GM18868 (cell line): ENCODE measurements at regions not wholly inside any gene's neighbourhood (a gene's known extent, or its start where the extent isn't known, plus 50 kb on each side); places are given as distances from the start of the nearest gene placed in this dataset.

ENCODE experiments used
- ATAC-seq: cut with Tn5 transposase; IDR thresholded peaks from one replicate; pipeline ENCODE4 v1.9.1; 2021; ENCODE audit warnings: mild to moderate bottlenecking, moderate library complexity; ENCODE audit not compliant: unreplicated experiment

DNA sequence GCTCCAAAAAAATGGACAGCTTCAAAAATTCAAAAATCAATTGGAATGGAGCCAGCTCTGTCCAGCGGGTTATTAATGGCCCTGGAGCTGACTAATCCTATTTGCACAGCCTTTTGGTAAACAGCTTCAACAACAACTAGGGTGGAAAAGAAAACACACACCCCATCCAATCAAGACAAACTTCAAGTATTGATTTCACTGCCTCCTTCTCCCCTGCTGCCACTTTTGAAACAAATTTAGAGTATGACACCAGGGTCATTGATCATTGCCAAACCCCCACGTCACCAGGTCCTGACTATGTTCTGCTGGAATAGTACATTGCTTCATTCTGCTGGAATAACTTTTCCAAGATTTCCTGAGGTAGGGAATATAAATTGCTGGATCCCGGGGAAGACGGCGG is 56.8 kb upstream of the GTF3A start:
- no peak for ATAC-seq

DNA sequence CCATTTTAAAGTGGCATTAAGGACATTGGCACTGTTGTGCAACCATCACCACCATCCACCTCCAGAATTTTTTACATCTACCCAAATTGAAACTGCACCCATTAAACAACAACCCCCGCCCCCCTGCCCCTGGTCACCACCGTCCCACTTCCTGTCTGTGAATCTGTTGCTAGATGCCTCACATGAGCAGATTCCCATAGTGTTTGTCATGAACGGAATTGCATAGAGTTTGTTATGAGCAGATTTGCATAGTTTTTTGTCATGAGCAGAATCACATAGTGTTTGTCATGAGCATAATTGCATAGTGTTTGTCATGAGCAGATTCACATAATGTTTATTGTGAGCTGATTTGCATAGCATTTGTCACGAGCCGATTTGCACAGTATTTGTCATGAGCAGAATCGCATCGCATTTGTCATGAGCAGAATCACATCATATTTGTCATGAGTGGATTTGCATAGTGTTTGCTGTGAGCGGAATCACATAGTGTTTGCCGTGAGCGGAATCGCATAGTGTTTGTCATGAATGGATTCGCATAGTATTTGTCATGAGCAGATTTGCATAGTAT is 54.0 kb upstream of the GTF3A start:
- no peak for ATAC-seq

DNA sequence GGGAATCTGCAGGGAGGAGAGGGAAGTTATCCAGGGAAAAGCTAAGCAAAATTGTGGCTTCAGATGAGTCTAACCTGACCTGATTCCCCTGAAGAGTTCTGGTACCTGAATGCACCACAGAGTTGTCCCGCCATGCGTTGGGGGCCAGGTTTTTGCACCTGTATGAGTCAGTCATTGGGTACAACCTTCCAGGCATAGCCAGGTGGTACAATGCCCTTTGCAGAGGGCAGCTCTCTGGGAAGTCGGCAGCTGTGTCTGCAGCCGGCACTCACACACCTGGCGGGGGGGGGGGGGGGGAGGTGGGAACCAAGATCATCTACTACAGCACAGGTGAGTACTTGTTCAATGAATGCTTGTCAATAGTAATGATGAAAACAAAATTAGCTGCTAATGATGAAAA is 52.5 kb upstream of the GTF3A start:
- no peak for ATAC-seq

DNA sequence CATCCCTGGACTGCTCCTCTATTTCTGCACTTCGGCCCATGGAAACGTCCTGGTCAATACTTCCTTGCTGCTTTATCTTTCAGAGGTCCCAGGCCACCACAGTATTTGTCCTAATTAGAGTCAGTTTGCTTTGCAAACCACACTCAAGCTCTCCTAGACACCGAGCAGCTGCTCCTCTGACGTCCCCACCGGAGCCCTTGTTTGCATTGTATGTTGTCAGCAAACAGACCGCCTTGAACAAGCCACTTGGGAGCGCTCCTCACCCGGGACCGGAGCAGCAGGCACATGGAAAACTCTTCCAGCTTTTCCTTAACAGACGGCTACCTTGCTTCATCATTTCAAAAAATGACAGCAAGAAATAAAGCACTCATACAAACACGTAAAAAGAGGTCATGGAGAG is 51.5 kb upstream of the GTF3A start:
- no peak for ATAC-seq

DNA sequence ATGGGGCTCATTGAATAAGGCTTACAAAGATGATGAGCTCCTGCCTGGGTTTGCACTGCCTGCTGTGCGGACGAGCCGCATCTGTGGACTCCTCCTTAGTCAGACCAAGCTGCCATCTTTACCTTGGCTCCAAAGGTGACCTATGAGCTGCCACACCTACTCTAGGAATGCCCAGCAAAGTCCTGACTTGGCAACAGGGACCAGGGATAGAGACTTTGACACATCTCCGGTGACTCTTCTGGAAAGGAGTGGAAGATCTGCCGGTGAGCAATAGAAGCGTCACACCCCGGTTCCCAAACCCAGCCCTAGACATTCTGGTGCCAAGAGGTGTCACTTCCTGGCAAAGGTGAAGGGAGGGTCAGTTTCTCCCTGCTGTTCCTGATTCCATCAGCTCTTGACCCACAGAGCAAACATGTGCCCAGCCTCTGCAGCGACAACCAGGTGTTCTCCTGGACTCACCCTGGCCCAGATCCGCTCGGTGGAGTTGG is 50.2 kb upstream of the GTF3A start:
- ATAC-seq = no peak
